ENCODE measurements at regions not wholly inside any gene's neighbourhood (a gene's known extent, or its start where the extent isn't known, plus 50 kb on each side); places are given as distances from the start of the nearest gene placed in this dataset.

DNA sequence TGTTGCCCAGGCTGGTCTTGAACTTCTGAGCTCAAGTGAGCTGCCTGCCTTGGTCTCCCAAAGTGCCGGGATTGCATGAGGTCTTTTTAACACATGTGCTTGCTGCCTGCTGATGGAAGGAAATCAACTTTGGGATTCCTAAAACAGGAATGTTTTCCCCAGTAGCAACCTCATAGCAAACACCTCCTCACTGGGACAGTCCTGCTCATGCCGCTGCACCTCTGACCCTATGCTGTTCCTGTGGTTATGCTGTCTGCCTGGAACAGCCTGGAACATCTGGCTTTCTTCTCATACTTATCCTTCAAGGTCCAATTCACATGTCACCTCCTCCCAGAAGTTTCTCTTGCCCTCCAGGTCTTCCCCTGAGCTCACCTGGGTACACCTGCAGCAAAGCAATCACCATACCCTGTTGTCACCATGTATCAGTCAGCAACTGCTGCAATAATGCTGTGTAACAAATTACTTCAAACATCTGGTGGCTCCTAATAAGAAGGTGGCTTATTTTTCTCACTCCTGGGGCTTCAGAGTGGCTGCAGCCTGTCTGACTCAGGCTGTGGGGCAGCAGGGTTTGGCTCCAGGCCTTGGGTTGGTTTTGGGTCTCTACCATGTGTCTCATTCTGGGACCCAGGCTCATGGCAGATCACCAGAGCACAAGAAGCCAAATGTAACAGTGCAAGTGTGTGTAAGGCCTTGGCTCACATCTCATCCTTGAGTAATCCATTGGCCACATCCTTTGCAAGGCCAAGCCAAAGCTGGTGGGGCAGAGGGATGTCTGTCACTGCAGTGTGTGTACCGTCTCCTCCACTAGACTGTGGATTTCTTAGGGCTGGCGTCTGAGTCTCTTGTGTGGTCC, 59.4 kb upstream of the SORCS2 start:
- peak; percentile 28 for FAIRE-seq
- Histone ChIP-seq H3K4me3 (ENCODE audit: low read depth, low read length) (no peak overlapping the region), H3K27me3 (ENCODE audit: control insufficient read depth, insufficient read depth, low read length) (no peaks in the 10 kb centered on the region), H3K36me3 (ENCODE audit: control insufficient read depth, insufficient read depth, low read length) (no peaks in the 10 kb centered on the region)
- DNase-seq (ENCODE audit: low read depth) = no peak
- TF ChIP-seq, protein P1, sequence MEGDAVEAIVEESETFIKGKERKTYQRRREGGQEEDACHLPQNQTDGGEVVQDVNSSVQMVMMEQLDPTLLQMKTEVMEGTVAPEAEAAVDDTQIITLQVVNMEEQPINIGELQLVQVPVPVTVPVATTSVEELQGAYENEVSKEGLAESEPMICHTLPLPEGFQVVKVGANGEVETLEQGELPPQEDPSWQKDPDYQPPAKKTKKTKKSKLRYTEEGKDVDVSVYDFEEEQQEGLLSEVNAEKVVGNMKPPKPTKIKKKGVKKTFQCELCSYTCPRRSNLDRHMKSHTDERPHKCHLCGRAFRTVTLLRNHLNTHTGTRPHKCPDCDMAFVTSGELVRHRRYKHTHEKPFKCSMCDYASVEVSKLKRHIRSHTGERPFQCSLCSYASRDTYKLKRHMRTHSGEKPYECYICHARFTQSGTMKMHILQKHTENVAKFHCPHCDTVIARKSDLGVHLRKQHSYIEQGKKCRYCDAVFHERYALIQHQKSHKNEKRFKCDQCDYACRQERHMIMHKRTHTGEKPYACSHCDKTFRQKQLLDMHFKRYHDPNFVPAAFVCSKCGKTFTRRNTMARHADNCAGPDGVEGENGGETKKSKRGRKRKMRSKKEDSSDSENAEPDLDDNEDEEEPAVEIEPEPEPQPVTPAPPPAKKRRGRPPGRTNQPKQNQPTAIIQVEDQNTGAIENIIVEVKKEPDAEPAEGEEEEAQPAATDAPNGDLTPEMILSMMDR (IDR thresholded peaks at IDR 0.05; ENCODE audit: insufficient read depth, low read length, severe bottlenecking) = no peak

DNA sequence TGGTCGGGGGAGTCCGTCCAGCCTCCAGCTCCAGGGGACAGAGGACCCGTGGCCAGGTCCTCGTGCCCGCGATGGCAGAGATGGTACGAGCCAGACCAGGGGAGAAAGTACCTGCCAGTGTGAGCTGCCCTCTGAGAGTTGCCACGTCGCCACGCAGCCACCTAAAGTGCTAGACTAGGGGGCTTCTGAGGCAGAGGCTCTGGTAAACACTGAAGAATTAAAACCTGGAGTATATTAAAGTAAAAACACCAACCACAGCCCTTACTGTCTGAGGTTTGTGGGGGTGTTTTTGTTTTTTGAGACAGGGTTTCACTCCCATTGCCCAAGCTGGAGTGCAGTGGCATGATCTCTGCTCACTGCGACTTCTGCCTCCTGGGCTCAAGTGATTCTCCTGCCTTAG, 60.1 kb upstream of the SORCS2 start:
- FAIRE-seq = no peak
- no peaks in the 10 kb centered on the region for H3K36me3 ChIP-seq (ENCODE audit: control insufficient read depth, insufficient read depth, low read length)
- no peaks in the 10 kb centered on the region for H3K27me3 ChIP-seq (ENCODE audit: control insufficient read depth, insufficient read depth, low read length)
- TF ChIP-seq, protein P1 (IDR thresholded peaks at IDR 0.05; ENCODE audit: insufficient read depth, low read length, severe bottlenecking) = no peak
- H3K4me3 ChIP-seq (ENCODE audit: low read depth, low read length) = no peak overlapping the region
- no peak for DNase-seq (ENCODE audit: low read depth)

DNA sequence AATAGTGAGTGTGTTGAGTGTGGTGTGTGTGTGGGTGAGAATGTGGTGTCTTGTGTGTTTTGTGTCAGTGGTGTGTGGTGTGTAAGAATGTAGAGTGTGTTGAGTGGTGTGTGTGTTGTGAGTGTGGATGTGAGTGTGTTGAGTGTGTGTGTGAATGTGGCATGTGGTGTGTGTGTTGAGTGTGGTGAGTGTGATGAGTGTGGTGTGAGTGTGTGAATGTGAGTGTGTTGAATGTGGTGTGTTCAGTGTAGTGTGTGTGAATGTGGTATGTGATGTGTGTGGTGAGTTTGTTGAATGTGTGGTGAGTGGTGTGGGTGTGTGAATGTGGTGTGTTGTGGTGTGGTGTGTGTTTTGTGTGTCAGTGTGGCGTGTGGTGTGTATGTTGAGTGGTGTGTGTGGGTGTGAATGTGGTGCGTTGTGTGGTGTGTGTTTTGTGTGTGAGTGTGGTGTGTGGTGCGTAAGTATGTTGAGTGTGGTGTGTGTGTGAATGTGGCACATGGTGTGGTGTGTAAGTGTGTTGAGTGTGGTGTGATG, 60.8 kb upstream of the SORCS2 start:
- DNase-seq (ENCODE audit: low read depth) (no peak), FAIRE-seq (no peak)
- no peaks in the 10 kb centered on the region for H3K36me3 ChIP-seq (ENCODE audit: control insufficient read depth, insufficient read depth, low read length)
- H3K4me3 ChIP-seq (ENCODE audit: low read depth, low read length) = no peak overlapping the region
- TF ChIP-seq, protein P1 (IDR thresholded peaks at IDR 0.05; ENCODE audit: insufficient read depth, low read length, severe bottlenecking) = no peak
- no peaks in the 10 kb centered on the region for H3K27me3 ChIP-seq (ENCODE audit: control insufficient read depth, insufficient read depth, low read length)

DNA sequence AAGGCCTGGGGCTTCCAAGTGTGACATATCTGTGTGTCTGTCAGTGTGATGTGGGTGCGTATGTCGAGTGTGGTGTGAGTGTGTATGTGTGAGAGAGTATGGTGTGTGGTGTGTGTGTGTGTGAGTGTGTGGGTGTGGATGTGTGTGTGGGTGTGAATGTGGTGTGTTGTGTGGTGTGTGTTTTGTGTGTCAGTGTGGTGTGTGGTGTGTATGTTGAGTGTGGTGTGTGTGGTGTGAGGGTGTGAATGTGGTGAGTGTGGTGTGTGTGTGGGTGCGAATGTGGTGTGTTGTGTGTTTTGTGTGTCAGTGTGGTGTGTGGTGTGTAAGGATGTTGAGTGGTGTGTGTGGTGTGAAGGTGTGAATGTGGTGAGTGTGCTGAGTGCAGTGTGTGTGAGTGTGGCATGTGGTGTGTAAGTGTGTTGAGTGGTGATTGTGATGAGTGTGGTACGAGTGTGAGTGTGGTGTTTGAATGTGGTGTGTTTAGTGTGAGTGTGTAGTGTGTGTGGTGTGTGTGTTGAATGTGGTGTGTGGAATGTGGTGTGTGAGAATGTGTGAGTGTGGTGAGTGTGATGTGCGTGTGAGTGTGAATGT, 61.6 kb upstream of the SORCS2 start:
- DNase-seq (ENCODE audit: low read depth) (no peak), FAIRE-seq (peak; percentile 100)
- H3K27me3 ChIP-seq (ENCODE audit: control insufficient read depth, insufficient read depth, low read length) = no peaks in the 10 kb centered on the region
- TF ChIP-seq, protein P1 (IDR thresholded peaks at IDR 0.05; ENCODE audit: insufficient read depth, low read length, severe bottlenecking) = no peak
- no peak overlapping the region for H3K4me3 ChIP-seq (ENCODE audit: low read depth, low read length)
- no peaks in the 10 kb centered on the region for H3K36me3 ChIP-seq (ENCODE audit: control insufficient read depth, insufficient read depth, low read length)

DNA sequence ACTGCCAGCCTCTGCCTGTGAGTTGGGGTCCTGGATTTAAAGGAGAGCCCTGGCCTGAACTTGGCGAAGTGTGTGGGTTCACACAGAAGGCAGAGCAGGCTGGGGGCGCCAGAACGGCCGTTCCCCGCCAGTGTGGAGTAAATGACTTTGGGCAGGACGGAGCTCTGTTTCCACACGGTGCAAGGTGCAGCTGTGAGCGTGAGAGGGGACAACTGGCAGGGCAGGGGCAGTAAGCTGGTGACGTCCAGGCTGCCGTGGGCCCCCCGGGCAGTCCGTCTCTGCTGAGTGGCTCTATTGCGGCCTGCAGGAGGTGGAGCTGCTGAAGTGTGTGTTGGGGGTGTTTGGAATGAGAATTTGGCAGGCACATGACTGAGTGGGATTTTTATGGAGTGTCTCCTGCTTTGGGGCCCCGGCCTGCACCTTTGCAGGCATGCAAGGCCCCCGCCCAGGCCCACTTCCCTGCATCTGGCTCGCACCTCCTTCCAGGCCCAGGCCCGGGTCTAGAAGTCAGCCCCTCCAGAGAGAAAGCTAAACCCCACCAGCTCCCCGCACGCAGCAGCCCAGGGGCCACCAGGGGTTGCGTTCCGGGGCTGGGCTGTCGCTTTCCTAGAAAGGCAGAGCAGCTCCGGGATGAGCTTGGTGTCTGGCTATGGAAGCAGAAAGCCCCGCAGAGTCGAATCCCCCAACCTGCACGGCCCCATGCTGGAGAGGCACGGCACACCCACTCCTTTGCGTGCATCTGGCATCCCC, 62.2 kb upstream of the GRPEL1 start:
- no peak for FAIRE-seq
- TF ChIP-seq, protein P1 (IDR thresholded peaks at IDR 0.05; ENCODE audit: insufficient read depth, low read length, severe bottlenecking) = no peak
- Histone ChIP-seq H3K36me3 (ENCODE audit: control insufficient read depth, insufficient read depth, low read length) (no peaks in the 10 kb centered on the region), H3K4me3 (ENCODE audit: low read depth, low read length) (no peak overlapping the region), H3K27me3 (ENCODE audit: control insufficient read depth, insufficient read depth, low read length) (no peaks in the 10 kb centered on the region)
- DNase-seq (ENCODE audit: low read depth) = no peak

Measured in bronchial epithelial cell (primary cell).